PC-3 (cell line): ENCODE measurements at regions not wholly inside any gene's neighbourhood (a gene's known extent, or its start where the extent isn't known, plus 50 kb on each side); places are given as distances from the start of the nearest gene placed in this dataset.

Experiments
- ATAC-seq: fragments of 200-7000 bp; cut with Tn5 transposase; 2 replicates; pipeline ENCODE4 v1.9.1; 2020; ENCODE audit warnings: mild to moderate bottlenecking, moderate library complexity
- BruUV-seq: library from RNA; stranded (reverse); fragments of 400-500 nt; replicated peaks from 2 replicates; lab custom pipeline; 2021; lab: Mats Ljungman, UMichigan
- CTCF ChIA-PET: fragments of 300-600 bp; sonication (Branson Sonifier 250); formaldehyde crosslinking; loops from one replicate; lab custom pipeline; 2022; ENCODE audit warnings: antibody characterized with exemption; lab: Charles Lee
- POLR2A ChIA-PET: fragments of 300-600 bp; sonication (Branson Sonifier 250); formaldehyde crosslinking; loops from one replicate; lab custom pipeline; 2022; ENCODE audit warnings: antibody characterized with exemption; ENCODE audit not compliant: unreplicated experiment; lab: Charles Lee
- DNase-seq: peaks from one replicate; pipeline ENCODE4 v3.0.0-alpha.2; 2015
- H2AFZ ChIP-seq: fragments of 300-600 bp; sonication (generic); 2 replicates; pipeline ENCODE4 v1.6.0; 2016; ENCODE audit warnings: antibody characterized with exemption, low read length
- H3F3A ChIP-seq: fragments of 300-600 bp; sonication (generic); one replicate; pipeline ENCODE4 v1.6.0; 2017; ENCODE audit warnings: antibody characterized with exemption, low read length, control low read depth, mild to moderate bottlenecking; ENCODE audit not compliant: unreplicated experiment
- H3K27ac ChIP-seq: fragments of 300-600 bp; sonication (generic); 2 replicates; pipeline ENCODE4 v1.5.1; 2016; ENCODE audit warnings: mild to moderate bottlenecking, low read length
- H3K27me3 ChIP-seq: fragments of 300-600 bp; sonication (generic); 2 replicates; pipeline ENCODE4 v1.6.1; 2016; ENCODE audit warnings: low read length, mixed read lengths
- H3K36me3 ChIP-seq: fragments of 300-600 bp; sonication (generic); 2 replicates; pipeline ENCODE4 v1.6.1; 2016; ENCODE audit warnings: low read depth, mixed run types, low read length, mixed read lengths
- H3K4me1 ChIP-seq: fragments of 300-600 bp; sonication (generic); 2 replicates; pipeline ENCODE4 v1.5.1; 2016; ENCODE audit warnings: low read length; ENCODE audit not compliant: insufficient read depth
- H3K4me2 ChIP-seq: fragments of 300-600 bp; sonication (generic); 2 replicates; pipeline ENCODE4 v1.6.0; 2016; ENCODE audit warnings: low read length
- H3K4me3 ChIP-seq: fragments of 300-600 bp; sonication (generic); 2 replicates; pipeline ENCODE4 v1.5.1; 2016; ENCODE audit warnings: mild to moderate bottlenecking, low read length, mixed read lengths
- H3K79me2 ChIP-seq: fragments of 300-600 bp; sonication (generic); 2 replicates; pipeline ENCODE4 v1.6.1; 2017; ENCODE audit warnings: low read length, mixed read lengths
- H3K9ac ChIP-seq: fragments of 300-600 bp; sonication (generic); 2 replicates; pipeline ENCODE4 v1.6.0; 2016; ENCODE audit warnings: mild to moderate bottlenecking, low read length
- H3K9me2 ChIP-seq: fragments of 300-600 bp; sonication (generic); replicated peaks from 2 replicates; pipeline ENCODE4 v1.6.1; 2016; ENCODE audit warnings: mixed run types, low read length, mixed read lengths
- H3K9me3 ChIP-seq: fragments of 300-600 bp; sonication (generic); 2 replicates; pipeline ENCODE4 v1.6.1; 2016; ENCODE audit warnings: low read length, mixed read lengths
- H4K20me1 ChIP-seq: fragments of 300-600 bp; sonication (generic); 2 replicates; pipeline ENCODE4 v1.6.1; 2016; ENCODE audit warnings: low read length, mixed read lengths
- EZH2 ChIP-seq: fragments of 300-600 bp; sonication (generic); IDR thresholded peaks from one replicate; pipeline ENCODE4 v1.6.1; 2017; ENCODE audit warnings: antibody characterized with exemption, mild to moderate bottlenecking, low read length; ENCODE audit not compliant: unreplicated experiment
- EZH2phosphoT487 ChIP-seq: fragments of 300-600 bp; sonication (generic); IDR thresholded peaks from 2 replicates; pipeline ENCODE4 v1.6.1; 2018; ENCODE audit warnings: mild to moderate bottlenecking, antibody characterized with exemption, low read length, borderline replicate concordance
- intact Hi-C: fragments of 100-400 bp; cut with micrococcal nuclease; formaldehyde crosslinking; loops from 2 replicates; pipeline ENCODE4 v1.9.0; 2023
- TF ChIP-seq, protein P1 (sequence below): fragments of 300-600 bp; sonication (generic); conservative IDR thresholded peaks from 2 replicates; pipeline ENCODE4 v1.5.1; 2017; ENCODE audit warnings: antibody characterized with exemption, low read depth, mild to moderate bottlenecking, low read length

DNA sequence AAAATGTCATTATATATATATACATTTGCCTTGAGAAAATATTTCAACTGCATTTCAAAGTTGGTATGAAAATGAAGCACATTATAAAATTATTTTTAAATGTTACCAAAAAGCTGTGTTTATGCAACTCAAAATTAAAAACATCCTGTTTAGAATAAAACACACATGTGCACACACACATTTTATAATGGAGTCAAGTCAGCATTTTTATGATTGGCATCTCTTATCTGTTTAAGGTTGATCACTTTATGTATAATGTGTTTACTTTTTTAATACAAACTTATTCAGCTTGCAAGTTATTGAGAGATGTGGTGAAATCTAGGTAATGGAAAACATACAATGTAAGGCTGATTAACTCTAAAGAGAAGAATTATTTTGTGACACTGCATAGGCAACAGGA, 80.4 kb downstream of the IFI44 start:
- no peak overlapping the region for H3K4me3 ChIP-seq
- no peaks in the 10 kb centered on the region for H3K9me3 ChIP-seq
- ChIA-PET CTCF (no interaction called here), POLR2A (no interaction called here)
- H3F3A ChIP-seq, result no peaks in the 10 kb centered on the region
- H3K4me2 ChIP-seq, result no peak overlapping the region
- intact Hi-C loops, result no loop called here
- H3K9ac ChIP-seq, result no peak overlapping the region
- no peak overlapping the region for H2AFZ ChIP-seq
- H3K79me2 ChIP-seq, result no peaks in the 10 kb centered on the region
- H3K27ac ChIP-seq, result no peak overlapping the region
- no TSS peak for BruUV-seq
- no peaks in the 10 kb centered on the region for H3K36me3 ChIP-seq
- no peaks in the 10 kb centered on the region for H3K4me1 ChIP-seq
- ATAC-seq (no peak), DNase-seq (no peak)
- no peaks in the 10 kb centered on the region for H4K20me1 ChIP-seq
- no peaks in the 10 kb centered on the region for H3K27me3 ChIP-seq
- H3K9me2 ChIP-seq, result no peaks in the 10 kb centered on the region
- TF ChIP-seq EZH2phosphoT487 (no peak), EZH2 (no peak)
- TF ChIP-seq, protein P1, sequence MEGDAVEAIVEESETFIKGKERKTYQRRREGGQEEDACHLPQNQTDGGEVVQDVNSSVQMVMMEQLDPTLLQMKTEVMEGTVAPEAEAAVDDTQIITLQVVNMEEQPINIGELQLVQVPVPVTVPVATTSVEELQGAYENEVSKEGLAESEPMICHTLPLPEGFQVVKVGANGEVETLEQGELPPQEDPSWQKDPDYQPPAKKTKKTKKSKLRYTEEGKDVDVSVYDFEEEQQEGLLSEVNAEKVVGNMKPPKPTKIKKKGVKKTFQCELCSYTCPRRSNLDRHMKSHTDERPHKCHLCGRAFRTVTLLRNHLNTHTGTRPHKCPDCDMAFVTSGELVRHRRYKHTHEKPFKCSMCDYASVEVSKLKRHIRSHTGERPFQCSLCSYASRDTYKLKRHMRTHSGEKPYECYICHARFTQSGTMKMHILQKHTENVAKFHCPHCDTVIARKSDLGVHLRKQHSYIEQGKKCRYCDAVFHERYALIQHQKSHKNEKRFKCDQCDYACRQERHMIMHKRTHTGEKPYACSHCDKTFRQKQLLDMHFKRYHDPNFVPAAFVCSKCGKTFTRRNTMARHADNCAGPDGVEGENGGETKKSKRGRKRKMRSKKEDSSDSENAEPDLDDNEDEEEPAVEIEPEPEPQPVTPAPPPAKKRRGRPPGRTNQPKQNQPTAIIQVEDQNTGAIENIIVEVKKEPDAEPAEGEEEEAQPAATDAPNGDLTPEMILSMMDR, result no peak

DNA sequence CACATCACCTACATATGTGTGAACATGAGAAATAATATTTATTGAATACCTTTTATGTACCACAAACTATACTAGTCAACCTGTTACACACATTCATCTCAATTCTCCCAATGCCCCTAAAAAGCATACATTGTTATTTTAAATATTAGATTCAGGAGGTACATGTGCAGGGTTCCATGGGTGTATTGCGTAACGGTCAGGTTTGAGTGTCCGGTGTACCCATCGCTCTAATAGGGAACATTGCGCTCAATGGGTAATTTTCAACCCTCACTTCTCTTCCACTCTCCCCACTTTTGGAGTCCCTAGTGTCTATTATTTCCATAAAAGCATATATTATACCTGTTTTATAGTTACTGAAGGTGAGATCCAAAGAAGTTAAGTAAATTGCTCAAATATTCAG, 82.0 kb downstream of the IFI44 start:
- intact Hi-C loops, result no loop called here

DNA sequence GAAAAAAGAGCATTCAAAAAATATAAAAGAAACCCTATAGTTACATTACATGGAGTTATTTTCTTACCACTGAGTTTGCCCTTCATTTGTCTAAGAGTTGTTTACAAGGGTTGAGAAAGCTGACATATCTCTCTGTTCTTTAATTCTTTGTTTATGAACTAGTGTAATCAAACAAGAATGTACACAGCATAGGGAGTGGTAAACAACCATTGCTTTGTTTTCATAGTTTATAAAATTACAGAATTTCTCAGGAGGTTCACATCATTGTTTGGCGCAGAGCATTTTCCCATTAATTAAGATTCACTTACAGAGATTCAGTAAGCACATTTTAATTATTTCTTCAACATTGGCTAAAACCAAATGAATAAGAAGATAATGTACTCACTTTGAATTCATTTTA, 87.6 kb downstream of the IFI44 start:
- ATAC-seq (no peak), DNase-seq (no peak)
- Histone ChIP-seq H3K4me1 (no peaks in the 10 kb centered on the region), H3K79me2 (no peaks in the 10 kb centered on the region), H3K27ac (no peak overlapping the region), H3K4me2 (no peak overlapping the region), H3F3A (no peaks in the 10 kb centered on the region), H4K20me1 (no peaks in the 10 kb centered on the region), H2AFZ (no peak overlapping the region), H3K9me3 (no peaks in the 10 kb centered on the region), H3K4me3 (no peak overlapping the region), H3K9ac (no peak overlapping the region), H3K9me2 (no peaks in the 10 kb centered on the region), H3K36me3 (no peaks in the 10 kb centered on the region), H3K27me3 (no peaks in the 10 kb centered on the region)
- POLR2A ChIA-PET, result no interaction called here
- CTCF ChIA-PET, result no interaction called here
- no TSS peak for BruUV-seq
- intact Hi-C loops, result no loop called here
- TF ChIP-seq, protein P1, result no peak
- no peak for TF ChIP-seq EZH2phosphoT487
- TF ChIP-seq EZH2, result no peak

More for the DNA sequence above, 82.0 kb downstream of the IFI44 start:
- DNase-seq (no peak), ATAC-seq (no peak)
- Histone ChIP-seq H3K27ac (no peak overlapping the region), H3F3A (no peaks in the 10 kb centered on the region), H4K20me1 (no peaks in the 10 kb centered on the region), H2AFZ (no peak overlapping the region), H3K36me3 (no peaks in the 10 kb centered on the region), H3K4me2 (no peak overlapping the region), H3K9ac (no peak overlapping the region), H3K27me3 (no peaks in the 10 kb centered on the region), H3K4me3 (no peak overlapping the region), H3K9me3 (no peaks in the 10 kb centered on the region), H3K9me2 (no peaks in the 10 kb centered on the region), H3K79me2 (no peaks in the 10 kb centered on the region), H3K4me1 (no peaks in the 10 kb centered on the region)
- CTCF ChIA-PET, result no interaction called here
- TF ChIP-seq, protein P1, result no peak
- TF ChIP-seq EZH2phosphoT487 (no peak), EZH2 (no peak)
- POLR2A ChIA-PET, result no interaction called here
- no TSS peak for BruUV-seq
